ENCODE measurements at regions not wholly inside any gene's neighbourhood (a gene's known extent, or its start where the extent isn't known, plus 50 kb on each side); places are given as distances from the start of the nearest gene placed in this dataset.

- no peak for FAIRE-seq
Observed at GRCh38 chr11:28863422-28863821, 755.2 kb downstream of the METTL15 start.

- no peak for FAIRE-seq
Observed at GRCh38 chr11:28860893-28861292, 752.7 kb downstream of the METTL15 start.

- FAIRE-seq = no peak
Observed at GRCh38 chr11:28858076-28858475, 749.9 kb downstream of the METTL15 start.

- FAIRE-seq = no peak
Observed at GRCh38 chr11:28849053-28849452, 740.9 kb downstream of the METTL15 start.

- no peak for FAIRE-seq
Observed at GRCh38 chr11:28842716-28843115, 734.5 kb downstream of the METTL15 start.

- FAIRE-seq = no peak
Observed at GRCh38 chr11:28838741-28839140, 730.6 kb downstream of the METTL15 start.

GRCh38 chr11:28837599-28837998, 729.4 kb downstream of the METTL15 start:
- no peak for FAIRE-seq

- no peak for FAIRE-seq
Observed at GRCh38 chr11:28836285-28837081, 728.3 kb downstream of the METTL15 start.

- FAIRE-seq = no peak
Observed at GRCh38 chr11:28835790-28836189, 727.6 kb downstream of the METTL15 start.

- no peak for FAIRE-seq
Observed at GRCh38 chr11:28835317-28835716, 727.1 kb downstream of the METTL15 start.

- FAIRE-seq = no peak
Observed at GRCh38 chr11:28834877-28835276, 726.7 kb downstream of the METTL15 start.

- no peak for FAIRE-seq
Observed at GRCh38 chr11:28833670-28834069, 725.5 kb downstream of the METTL15 start.

- FAIRE-seq = no peak
Observed at GRCh38 chr11:28833169-28833568, 725.0 kb downstream of the METTL15 start.

- FAIRE-seq = no peak
Observed at GRCh38 chr11:28826807-28827206, 718.6 kb downstream of the METTL15 start.

- FAIRE-seq = no peak
Observed at GRCh38 chr11:28822576-28822975, 714.4 kb downstream of the METTL15 start.

GRCh38 chr11:28820296-28820989, 712.3 kb downstream of the METTL15 start:
- no peak for FAIRE-seq

- FAIRE-seq = no peak
Observed at GRCh38 chr11:28819741-28820140, 711.6 kb downstream of the METTL15 start.

- FAIRE-seq = no peak
Observed at GRCh38 chr11:28815110-28815509, 706.9 kb downstream of the METTL15 start.

- FAIRE-seq = no peak
Observed at GRCh38 chr11:28808771-28809170, 700.6 kb downstream of the METTL15 start.

- no peak for FAIRE-seq
Observed at GRCh38 chr11:28799316-28799715, 691.1 kb downstream of the METTL15 start.

- FAIRE-seq = no peak
Observed at GRCh38 chr11:28798286-28798685, 690.1 kb downstream of the METTL15 start.

GRCh38 chr11:28797536-28797935, 689.3 kb downstream of the METTL15 start:
- no peak for FAIRE-seq

GRCh38 chr11:28794405-28794804, 686.2 kb downstream of the METTL15 start:
- no peak for FAIRE-seq

GRCh38 chr11:28793282-28793738, 685.1 kb downstream of the METTL15 start:
- FAIRE-seq = no peak

All from islet of Langerhans (tissue), 1 donor.